Keratinocyte (primary cell): ENCODE measurements at regions not wholly inside any gene's neighbourhood (a gene's known extent, or its start where the extent isn't known, plus 50 kb on each side); places are given as distances from the start of the nearest gene placed in this dataset.

Source experiments
- DNase-seq: peaks from one replicate; pipeline ENCODE4 v3.0.0-alpha.2; 2011; ENCODE audit warnings: low read depth, missing footprints, low spot score
- FAIRE-seq: peaks from 2 replicates; lab custom pipeline; 2011; peaks lifted over from hg19 to GRCh38; lab: Jason Lieb, UNC
- H2AFZ ChIP-seq: 2 replicates; pipeline ENCODE4 v1.6.0; 2012; ENCODE audit warnings: low read length, control low read depth, inconsistent platforms; ENCODE audit not compliant: control insufficient read depth
- H3K27ac ChIP-seq: 2 replicates; pipeline ENCODE4 v1.5.1; 2011; ENCODE audit warnings: low read length; ENCODE audit not compliant: control insufficient read depth, insufficient read depth
- H3K27me3 ChIP-seq: 3 replicates; pipeline ENCODE4 v1.6.0; 2011; ENCODE audit warnings: low read length; ENCODE audit not compliant: control insufficient read depth, insufficient read depth; ENCODE audit errors: extremely low read depth
- H3K36me3 ChIP-seq, 2 experiments: 2 replicates in 1 of 2; 3 replicates in 1 of 2; pipeline ENCODE4 v1.5.1; 2011; ENCODE audit warnings: low read length in 2 of 2, mild to moderate bottlenecking in 1 of 2; ENCODE audit not compliant: control insufficient read depth in 2 of 2, insufficient read depth in 2 of 2; ENCODE audit errors: extremely low read depth in 1 of 2
- H3K4me1 ChIP-seq: 3 replicates; pipeline ENCODE4 v1.5.1; 2011; ENCODE audit warnings: low read length; ENCODE audit not compliant: control insufficient read depth, insufficient read depth; ENCODE audit errors: extremely low read depth
- H3K4me2 ChIP-seq: 3 replicates; pipeline ENCODE4 v1.6.0; 2011; ENCODE audit warnings: low read depth, low read length; ENCODE audit not compliant: control insufficient read depth, insufficient read depth; ENCODE audit errors: extremely low read depth
- H3K4me3 ChIP-seq, 3 experiments: fragments of 200-600 bp in 1 of 3; sonication (generic) in 1 of 3; 2 replicates in 2 of 3; 3 replicates in 1 of 3; pipeline ENCODE4 v1.5.1; 2011 to 2016; ENCODE audit warnings: low read length in 3 of 3, mild to moderate bottlenecking in 3 of 3, control low read depth in 2 of 3, inconsistent platforms in 1 of 3, low read depth in 1 of 3, mixed read lengths in 1 of 3, mixed run types in 1 of 3, moderate library complexity in 1 of 3; ENCODE audit not compliant: control insufficient read depth in 2 of 3, insufficient read depth in 2 of 3; ENCODE audit errors: extremely low read depth in 1 of 3
- H3K79me2 ChIP-seq: 2 replicates; pipeline ENCODE4 v1.6.0; 2012; ENCODE audit warnings: low read length; ENCODE audit not compliant: control insufficient read depth, insufficient read depth
- H3K9ac ChIP-seq: 3 replicates; pipeline ENCODE4 v1.6.0; 2011; ENCODE audit warnings: low read length; ENCODE audit not compliant: control insufficient read depth, insufficient read depth; ENCODE audit errors: extremely low read depth
- H3K9me1 ChIP-seq: 3 replicates; pipeline ENCODE4 v1.6.0; 2011; ENCODE audit warnings: low read length; ENCODE audit not compliant: control insufficient read depth, insufficient read depth; ENCODE audit errors: extremely low read depth
- H3K9me3 ChIP-seq: 2 replicates; pipeline ENCODE4 v1.5.1; 2012; ENCODE audit warnings: low read depth, low read length; ENCODE audit not compliant: control insufficient read depth
- H4K20me1 ChIP-seq: 3 replicates; pipeline ENCODE4 v1.6.0; 2011; ENCODE audit warnings: low read length; ENCODE audit not compliant: control insufficient read depth, insufficient read depth; ENCODE audit errors: extremely low read depth
- EZH2 ChIP-seq: IDR thresholded peaks from one replicate; pipeline ENCODE4 v1.6.1; 2012; ENCODE audit warnings: inconsistent platforms, mild to moderate bottlenecking, low read length, moderate library complexity
- dilution Hi-C: fragments of 300-500 bp; cut with MboI; formaldehyde crosslinking; loops from one replicate; pipeline ENCODE4 v1.7.0; 2020; ENCODE audit warnings: low sequenced_read_pairs; ENCODE audit not compliant: extremely low pct_ligation_motif_present
- TF ChIP-seq, protein P1 (sequence below), 3 experiments: IDR thresholded peaks in 1 of 3; conservative IDR thresholded peaks in 1 of 3; optimal IDR thresholded peaks in 1 of 3; 2 replicates in 2 of 3; 3 replicates in 1 of 3; pipeline versions ENCODE3 to v1.5.1; 2011; ENCODE audit warnings: low read length in 3 of 3, mild to moderate bottlenecking in 3 of 3, moderate library complexity in 2 of 3, control low read depth in 1 of 3, inconsistent platforms in 1 of 3; ENCODE audit not compliant: insufficient read depth in 2 of 3; ENCODE audit errors: extremely low read depth in 1 of 3

DNA sequence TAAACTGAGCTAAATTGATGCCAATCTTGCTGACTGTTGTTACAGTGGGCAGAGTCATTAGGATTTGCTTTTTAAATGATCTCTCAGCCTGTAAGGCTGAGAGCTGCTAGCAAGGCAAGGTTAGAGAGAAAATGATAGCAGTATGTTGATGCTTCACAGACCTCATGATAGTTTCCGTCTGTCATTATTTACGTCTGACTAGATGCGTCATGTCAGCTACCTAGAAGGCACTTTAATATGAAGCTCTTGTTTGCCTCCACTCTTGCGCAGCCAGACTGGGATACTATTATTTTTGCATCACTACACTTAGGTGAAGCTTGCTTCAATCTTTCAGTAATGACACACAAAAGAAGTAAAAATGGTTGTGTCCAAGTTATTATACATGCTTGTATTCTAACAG is 313.8 kb downstream of the LNPK start:
- Histone ChIP-seq H3K27me3 (no peaks in the 10 kb centered on the region), H3K79me2 (no peaks in the 10 kb centered on the region), H4K20me1 (no peaks in the 10 kb centered on the region), H3K9ac (no peak overlapping the region), H3K4me1 (no peaks in the 10 kb centered on the region), H3K4me2 (no peak overlapping the region), H3K9me3 (no peaks in the 10 kb centered on the region), H2AFZ (no peak overlapping the region), H3K36me3 (no peaks in the 10 kb centered on the region), H3K4me3 (no peak overlapping the region), H3K27ac (no peak overlapping the region), H3K9me1 (no peaks in the 10 kb centered on the region)
- TF ChIP-seq, protein P1, sequence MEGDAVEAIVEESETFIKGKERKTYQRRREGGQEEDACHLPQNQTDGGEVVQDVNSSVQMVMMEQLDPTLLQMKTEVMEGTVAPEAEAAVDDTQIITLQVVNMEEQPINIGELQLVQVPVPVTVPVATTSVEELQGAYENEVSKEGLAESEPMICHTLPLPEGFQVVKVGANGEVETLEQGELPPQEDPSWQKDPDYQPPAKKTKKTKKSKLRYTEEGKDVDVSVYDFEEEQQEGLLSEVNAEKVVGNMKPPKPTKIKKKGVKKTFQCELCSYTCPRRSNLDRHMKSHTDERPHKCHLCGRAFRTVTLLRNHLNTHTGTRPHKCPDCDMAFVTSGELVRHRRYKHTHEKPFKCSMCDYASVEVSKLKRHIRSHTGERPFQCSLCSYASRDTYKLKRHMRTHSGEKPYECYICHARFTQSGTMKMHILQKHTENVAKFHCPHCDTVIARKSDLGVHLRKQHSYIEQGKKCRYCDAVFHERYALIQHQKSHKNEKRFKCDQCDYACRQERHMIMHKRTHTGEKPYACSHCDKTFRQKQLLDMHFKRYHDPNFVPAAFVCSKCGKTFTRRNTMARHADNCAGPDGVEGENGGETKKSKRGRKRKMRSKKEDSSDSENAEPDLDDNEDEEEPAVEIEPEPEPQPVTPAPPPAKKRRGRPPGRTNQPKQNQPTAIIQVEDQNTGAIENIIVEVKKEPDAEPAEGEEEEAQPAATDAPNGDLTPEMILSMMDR (optimal IDR thresholded peaks at IDR 0.05 in 1 of 3, IDR thresholded peaks at IDR 0.05 in 1 of 3, conservative IDR thresholded peaks at IDR 0.05 in 1 of 3; ENCODE audit: extremely low read depth in 1 of 3, insufficient read depth in 2 of 3, low read length in 3 of 3) = no peak
- TF ChIP-seq EZH2 = no peak
- dilution Hi-C loops = no loop called here
- no peak for FAIRE-seq
- no peak for DNase-seq

DNA sequence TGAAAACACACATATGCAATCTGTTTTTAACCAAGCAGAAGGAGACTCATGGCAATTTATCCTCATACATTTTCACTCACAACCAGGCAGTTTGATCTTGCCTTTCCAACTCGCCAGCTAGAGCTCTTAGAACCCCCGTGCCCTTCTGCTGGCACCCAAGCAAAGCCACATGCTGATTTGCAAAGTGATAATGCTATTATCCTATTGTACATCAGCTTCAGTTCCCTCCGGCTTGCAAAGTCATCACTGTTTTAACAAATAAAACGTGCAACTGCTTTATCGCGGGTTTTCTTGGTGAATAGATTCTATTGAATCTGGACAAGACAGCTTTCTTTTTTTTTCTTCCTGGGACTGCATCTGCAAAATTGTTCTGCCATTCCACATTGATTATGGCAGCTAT is 314.6 kb downstream of the LNPK start:
- Histone ChIP-seq H3K9ac (no peak overlapping the region), H3K79me2 (no peaks in the 10 kb centered on the region), H4K20me1 (no peaks in the 10 kb centered on the region), H3K9me3 (no peaks in the 10 kb centered on the region), H3K9me1 (no peaks in the 10 kb centered on the region), H2AFZ (no peak overlapping the region), H3K4me2 (no peak overlapping the region), H3K4me1 (no peaks in the 10 kb centered on the region), H3K4me3 (no peak overlapping the region), H3K36me3 (no peaks in the 10 kb centered on the region), H3K27ac (no peak overlapping the region), H3K27me3 (no peaks in the 10 kb centered on the region)
- TF ChIP-seq, protein P1 (optimal IDR thresholded peaks at IDR 0.05 in 1 of 3, IDR thresholded peaks at IDR 0.05 in 1 of 3, conservative IDR thresholded peaks at IDR 0.05 in 1 of 3; ENCODE audit: extremely low read depth in 1 of 3, insufficient read depth in 2 of 3, low read length in 3 of 3) = no peak
- no peak for TF ChIP-seq EZH2
- FAIRE-seq = no peak
- dilution Hi-C loops = no loop called here
- DNase-seq = no peak
